ENCODE measurements at regions not wholly inside any gene's neighbourhood (a gene's known extent, or its start where the extent isn't known, plus 50 kb on each side); places are given as distances from the start of the nearest gene placed in this dataset.

GRCh38 chr16:85346404-85347212 is 234.3 kb upstream of the CIBAR2 start:
- no peak for DNase-seq
- TF ChIP-seq POLR2A (IDR thresholded peaks at IDR 0.05) (no peak), CTCF (IDR thresholded peaks at IDR 0.05) (no peak)
- Histone ChIP-seq H3K27me3 (no peaks in the 10 kb centered on the region), H3K36me3 (no peaks in the 10 kb centered on the region), H3K27ac (no peak overlapping the region), H3K4me1 (no peaks in the 10 kb centered on the region), H3K9me3 (no peaks in the 10 kb centered on the region), H3K4me3 (no peak overlapping the region)
- intact Hi-C loops (cut with DNase I; ENCODE audit: low total_unique reads), result no loop called here

- Histone ChIP-seq H3K36me3 (no peaks in the 10 kb centered on the region), H3K9me3 (no peaks in the 10 kb centered on the region)
These were observed 234.9 kb upstream of the CIBAR2 start for GRCh38 chr16:85347213-85347591.

GRCh38 chr16:85348065-85348840 is 236.0 kb upstream of the CIBAR2 start:
- no peaks in the 10 kb centered on the region for H3K9me3 ChIP-seq
- intact Hi-C loops (cut with DNase I; ENCODE audit: low total_unique reads), result no loop called here
- no peak overlapping the region for H3K4me3 ChIP-seq
- H3K27ac ChIP-seq, result no peak overlapping the region
- H3K4me1 ChIP-seq, result no peaks in the 10 kb centered on the region
- DNase-seq, result no peak
- H3K36me3 ChIP-seq, result no peaks in the 10 kb centered on the region
- H3K27me3 ChIP-seq, result no peaks in the 10 kb centered on the region
- TF ChIP-seq CTCF (IDR thresholded peaks at IDR 0.05), result no peak
- no peak for TF ChIP-seq POLR2A (IDR thresholded peaks at IDR 0.05)

More at GRCh38 chr16:85347213-85347591, 234.9 kb upstream of the CIBAR2 start:
- Histone ChIP-seq H3K27ac (no peak overlapping the region), H3K4me3 (no peak overlapping the region), H3K27me3 (no peaks in the 10 kb centered on the region), H3K4me1 (no peaks in the 10 kb centered on the region)
- no peak for DNase-seq
- TF ChIP-seq POLR2A (IDR thresholded peaks at IDR 0.05) (no peak), CTCF (IDR thresholded peaks at IDR 0.05) (peak in 1 of 4 experiments; percentile 7)
- intact Hi-C loops (cut with DNase I; ENCODE audit: low total_unique reads), result no loop called here

GRCh38 chr16:85348911-85349334 is 236.7 kb upstream of the CIBAR2 start:
- H3K4me1 ChIP-seq, result no peaks in the 10 kb centered on the region
- TF ChIP-seq POLR2A (IDR thresholded peaks at IDR 0.05), result no peak
- TF ChIP-seq CTCF (IDR thresholded peaks at IDR 0.05), result no peak
- no peak overlapping the region for H3K27ac ChIP-seq
- intact Hi-C loops (cut with DNase I; ENCODE audit: low total_unique reads), result no loop called here
- H3K36me3 ChIP-seq, result no peaks in the 10 kb centered on the region
- no peak for DNase-seq
- H3K9me3 ChIP-seq, result no peaks in the 10 kb centered on the region
- no peak overlapping the region for H3K4me3 ChIP-seq
- no peaks in the 10 kb centered on the region for H3K27me3 ChIP-seq

All from uterus (tissue), 3 donors.